WTC11 (cell line): ENCODE measurements at regions not wholly inside any gene's neighbourhood (a gene's known extent, or its start where the extent isn't known, plus 50 kb on each side); places are given as distances from the start of the nearest gene placed in this dataset.

ENCODE experiments used
- ATAC-seq: fragments of 200-7000 bp; cut with Tn5 transposase; 2 replicates; pipeline ENCODE4 v1.10.0; 2021; ENCODE audit warnings: mild to moderate bottlenecking, moderate library complexity
- CTCF ChIA-PET: fragments of 300-600 bp; sonication (Branson Sonifier 250); formaldehyde crosslinking; loops from one replicate; lab custom pipeline; 2021; ENCODE audit warnings: antibody characterized with exemption; lab: Charles Lee
- POLR2A ChIA-PET: fragments of 350-600 bp; sonication (Branson Sonifier 250); formaldehyde crosslinking; loops from one replicate; lab custom pipeline; 2021; ENCODE audit warnings: antibody characterized with exemption; lab: Charles Lee
- DNase-seq: peaks from one replicate; pipeline ENCODE4 v3.0.0; 2021; ENCODE audit warnings: low spot score
- H3K27ac Mint-ChIP-seq: 2 replicates; pipeline ENCODE4 v1.8.0; 2021; ENCODE audit warnings: mixed read lengths
- H3K27me3 Mint-ChIP-seq: 2 replicates; pipeline ENCODE4 v1.8.0; 2021; ENCODE audit warnings: low read depth, mild to moderate bottlenecking, moderate library complexity, mixed read lengths
- H3K36me3 Mint-ChIP-seq: 2 replicates; pipeline ENCODE4 v1.8.0; 2021; ENCODE audit warnings: mixed read lengths
- H3K4me1 Mint-ChIP-seq: 2 replicates; pipeline ENCODE4 v1.8.0; 2022; ENCODE audit warnings: mixed read lengths
- H3K4me3 Mint-ChIP-seq: 2 replicates; pipeline ENCODE4 v1.8.0; 2021; ENCODE audit warnings: mild to moderate bottlenecking, moderate library complexity, mixed read lengths
- H3K9me3 Mint-ChIP-seq: 2 replicates; pipeline ENCODE4 v1.8.0; 2021; ENCODE audit warnings: mixed read lengths
- ELF4 ChIP-seq: sonication (generic); formaldehyde crosslinking; IDR thresholded peaks from 2 replicates; pipeline ENCODE4 v1.8.1; 2022; ENCODE audit warnings: low read depth, mild to moderate bottlenecking, moderate library complexity, missing genetic modification reagents
- EMX1 ChIP-seq: fragments of 250-450 bp; sonication (Bioruptor Pico); IDR thresholded peaks from 2 replicates; pipeline ENCODE4 v1.8.0; 2021; ENCODE audit warnings: mild to moderate bottlenecking
- HMGA2 ChIP-seq: fragments of 250-450 bp; sonication (Bioruptor Pico); IDR thresholded peaks from 2 replicates; pipeline ENCODE4 v1.4.0; 2021; ENCODE audit warnings: mild to moderate bottlenecking, moderate library complexity
- NFYB ChIP-seq: sonication (generic); formaldehyde crosslinking; conservative IDR thresholded peaks from 2 replicates; pipeline ENCODE4 v1.8.0; 2022; ENCODE audit warnings: low read depth, missing genetic modification reagents
- SOX15 ChIP-seq: fragments of 250-450 bp; sonication (Bioruptor Pico); IDR thresholded peaks from 2 replicates; pipeline ENCODE4 v1.9.0; 2021; ENCODE audit warnings: mild to moderate bottlenecking
- SP1 ChIP-seq: sonication (generic); formaldehyde crosslinking; conservative IDR thresholded peaks from 2 replicates; pipeline ENCODE4 v1.8.1; 2022; ENCODE audit warnings: missing genetic modification reagents
- TF ChIP-seq, protein P1 (sequence below): sonication (generic); formaldehyde crosslinking; conservative IDR thresholded peaks from 2 replicates; pipeline ENCODE4 v1.8.1; 2022; ENCODE audit warnings: mild to moderate bottlenecking, missing genetic modification reagents
- TF ChIP-seq, protein P2 (sequence below): fragments of 250-450 bp; sonication (Bioruptor Pico); IDR thresholded peaks from 2 replicates; pipeline ENCODE4 v1.9.0; 2021; ENCODE audit warnings: mild to moderate bottlenecking
- TF ChIP-seq, protein P3 (sequence below): sonication (generic); formaldehyde crosslinking; IDR thresholded peaks from 2 replicates; pipeline ENCODE4 v1.8.0; 2022; ENCODE audit warnings: missing genetic modification reagents
- TF ChIP-seq, protein P4 (sequence below): sonication (generic); formaldehyde crosslinking; IDR thresholded peaks from 2 replicates; pipeline ENCODE4 v1.8.1; 2023; ENCODE audit warnings: mild to moderate bottlenecking, missing genetic modification reagents, moderate library complexity
- TF ChIP-seq, protein P5 (sequence below): sonication (generic); formaldehyde crosslinking; IDR thresholded peaks from 2 replicates; pipeline ENCODE4 v1.8.1; 2022; ENCODE audit warnings: mild to moderate bottlenecking, moderate library complexity, missing genetic modification reagents
- TF ChIP-seq, protein P6 (sequence below): sonication (generic); formaldehyde crosslinking; IDR thresholded peaks from 2 replicates; pipeline ENCODE4 v1.8.1; 2023; ENCODE audit warnings: mild to moderate bottlenecking, moderate library complexity, missing genetic modification reagents
- TF ChIP-seq, protein P7 (sequence below): fragments of 250-450 bp; sonication (Bioruptor Pico); conservative IDR thresholded peaks from 2 replicates; pipeline ENCODE4 v1.9.0; 2021; ENCODE audit warnings: mild to moderate bottlenecking
- TF ChIP-seq, protein P8 (sequence below): fragments of 200-600 bp; IDR thresholded peaks from 2 replicates; pipeline ENCODE4 v1.8.0; 2022; ENCODE audit warnings: antibody characterized with exemption
- TF ChIP-seq, protein P9 (sequence below): sonication (generic); formaldehyde crosslinking; IDR thresholded peaks from 2 replicates; pipeline ENCODE4 v1.8.1; 2022; ENCODE audit warnings: low read depth, mild to moderate bottlenecking, moderate library complexity, missing genetic modification reagents, borderline replicate concordance

DNA sequence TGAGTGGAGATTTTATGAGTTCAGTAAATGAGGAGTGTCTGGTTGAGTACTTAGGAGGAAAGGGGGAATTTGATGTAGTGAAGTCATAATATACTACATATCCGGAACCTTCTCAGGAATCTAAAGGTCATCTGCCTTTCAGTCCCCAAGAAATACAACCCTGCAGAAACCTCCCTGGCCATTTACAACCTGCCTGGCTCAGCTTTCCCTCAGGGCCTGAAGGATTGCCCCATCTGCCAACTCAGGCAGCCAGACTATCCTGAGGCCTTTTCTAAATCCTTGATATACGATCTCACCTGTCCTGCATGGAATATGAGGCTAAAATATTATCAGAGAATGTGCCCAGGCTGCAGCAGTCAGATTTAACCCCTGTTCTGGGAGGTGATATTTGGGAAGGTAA is 165.4 kb upstream of the SPOPL start:
- Mint-ChIP-seq H3K4me3 (no peak overlapping the region), H3K27ac (no peak overlapping the region), H3K4me1 (no peaks in the 10 kb centered on the region), H3K27me3 (no peaks in the 10 kb centered on the region), H3K36me3 (no peaks in the 10 kb centered on the region), H3K9me3 (no peaks in the 10 kb centered on the region)
- POLR2A ChIA-PET = no interaction called here
- no peak for TF ChIP-seq EMX1
- TF ChIP-seq NFYB (CRISPR knock-in tag) = no peak
- DNase-seq (no peak), ATAC-seq (no peak)
- CTCF ChIA-PET = no interaction called here

DNA sequence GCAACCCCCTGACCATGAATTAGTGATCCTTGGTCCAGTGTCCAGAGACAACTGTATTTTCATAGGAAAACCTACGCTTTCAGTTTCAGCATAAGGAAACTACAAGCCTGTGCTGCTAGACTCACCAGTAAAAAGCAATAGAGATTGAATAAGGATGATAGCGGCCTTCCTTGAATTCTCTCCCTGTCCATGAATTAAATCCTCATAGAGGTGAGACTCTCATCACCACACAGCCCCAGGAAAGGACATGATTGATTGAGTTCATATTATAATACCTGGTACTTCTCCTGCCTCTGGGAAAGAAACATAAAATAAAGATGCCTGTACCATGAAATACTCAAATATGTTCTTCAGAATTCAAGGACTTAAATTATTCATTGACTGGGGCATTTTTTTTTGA is 146.3 kb upstream of the SPOPL start:
- H3K27me3 Mint-ChIP-seq = no peaks in the 10 kb centered on the region; the same call in 1 of the 2 replicates
- H3K4me1 Mint-ChIP-seq = peaks cover 18% of the 10 kb centered on the region
- H3K36me3 Mint-ChIP-seq = no peaks in the 10 kb centered on the region
- POLR2A ChIA-PET = no interaction called here
- TF ChIP-seq, protein P1, sequence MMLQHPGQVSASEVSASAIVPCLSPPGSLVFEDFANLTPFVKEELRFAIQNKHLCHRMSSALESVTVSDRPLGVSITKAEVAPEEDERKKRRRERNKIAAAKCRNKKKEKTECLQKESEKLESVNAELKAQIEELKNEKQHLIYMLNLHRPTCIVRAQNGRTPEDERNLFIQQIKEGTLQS = no peak
- TF ChIP-seq EMX1 = no peak
- no peak for TF ChIP-seq SP1 (CRISPR knock-in tag)
- TF ChIP-seq, protein P2, sequence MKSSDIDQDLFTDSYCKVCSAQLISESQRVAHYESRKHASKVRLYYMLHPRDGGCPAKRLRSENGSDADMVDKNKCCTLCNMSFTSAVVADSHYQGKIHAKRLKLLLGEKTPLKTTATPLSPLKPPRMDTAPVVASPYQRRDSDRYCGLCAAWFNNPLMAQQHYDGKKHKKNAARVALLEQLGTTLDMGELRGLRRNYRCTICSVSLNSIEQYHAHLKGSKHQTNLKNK (CRISPR knock-in tag) = no peak
- TF ChIP-seq, protein P3, sequence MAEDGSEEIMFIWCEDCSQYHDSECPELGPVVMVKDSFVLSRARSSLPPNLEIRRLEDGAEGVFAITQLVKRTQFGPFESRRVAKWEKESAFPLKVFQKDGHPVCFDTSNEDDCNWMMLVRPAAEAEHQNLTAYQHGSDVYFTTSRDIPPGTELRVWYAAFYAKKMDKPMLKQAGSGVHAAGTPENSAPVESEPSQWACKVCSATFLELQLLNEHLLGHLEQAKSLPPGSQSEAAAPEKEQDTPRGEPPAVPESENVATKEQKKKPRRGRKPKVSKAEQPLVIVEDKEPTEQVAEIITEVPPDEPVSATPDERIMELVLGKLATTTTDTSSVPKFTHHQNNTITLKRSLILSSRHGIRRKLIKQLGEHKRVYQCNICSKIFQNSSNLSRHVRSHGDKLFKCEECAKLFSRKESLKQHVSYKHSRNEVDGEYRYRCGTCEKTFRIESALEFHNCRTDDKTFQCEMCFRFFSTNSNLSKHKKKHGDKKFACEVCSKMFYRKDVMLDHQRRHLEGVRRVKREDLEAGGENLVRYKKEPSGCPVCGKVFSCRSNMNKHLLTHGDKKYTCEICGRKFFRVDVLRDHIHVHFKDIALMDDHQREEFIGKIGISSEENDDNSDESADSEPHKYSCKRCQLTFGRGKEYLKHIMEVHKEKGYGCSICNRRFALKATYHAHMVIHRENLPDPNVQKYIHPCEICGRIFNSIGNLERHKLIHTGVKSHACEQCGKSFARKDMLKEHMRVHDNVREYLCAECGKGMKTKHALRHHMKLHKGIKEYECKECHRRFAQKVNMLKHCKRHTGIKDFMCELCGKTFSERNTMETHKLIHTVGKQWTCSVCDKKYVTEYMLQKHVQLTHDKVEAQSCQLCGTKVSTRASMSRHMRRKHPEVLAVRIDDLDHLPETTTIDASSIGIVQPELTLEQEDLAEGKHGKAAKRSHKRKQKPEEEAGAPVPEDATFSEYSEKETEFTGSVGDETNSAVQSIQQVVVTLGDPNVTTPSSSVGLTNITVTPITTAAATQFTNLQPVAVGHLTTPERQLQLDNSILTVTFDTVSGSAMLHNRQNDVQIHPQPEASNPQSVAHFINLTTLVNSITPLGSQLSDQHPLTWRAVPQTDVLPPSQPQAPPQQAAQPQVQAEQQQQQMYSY (CRISPR knock-in tag) = no peak
- TF ChIP-seq, protein P4, sequence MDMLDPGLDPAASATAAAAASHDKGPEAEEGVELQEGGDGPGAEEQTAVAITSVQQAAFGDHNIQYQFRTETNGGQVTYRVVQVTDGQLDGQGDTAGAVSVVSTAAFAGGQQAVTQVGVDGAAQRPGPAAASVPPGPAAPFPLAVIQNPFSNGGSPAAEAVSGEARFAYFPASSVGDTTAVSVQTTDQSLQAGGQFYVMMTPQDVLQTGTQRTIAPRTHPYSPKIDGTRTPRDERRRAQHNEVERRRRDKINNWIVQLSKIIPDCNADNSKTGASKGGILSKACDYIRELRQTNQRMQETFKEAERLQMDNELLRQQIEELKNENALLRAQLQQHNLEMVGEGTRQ (CRISPR knock-in tag) = no peak
- TF ChIP-seq, protein P5, sequence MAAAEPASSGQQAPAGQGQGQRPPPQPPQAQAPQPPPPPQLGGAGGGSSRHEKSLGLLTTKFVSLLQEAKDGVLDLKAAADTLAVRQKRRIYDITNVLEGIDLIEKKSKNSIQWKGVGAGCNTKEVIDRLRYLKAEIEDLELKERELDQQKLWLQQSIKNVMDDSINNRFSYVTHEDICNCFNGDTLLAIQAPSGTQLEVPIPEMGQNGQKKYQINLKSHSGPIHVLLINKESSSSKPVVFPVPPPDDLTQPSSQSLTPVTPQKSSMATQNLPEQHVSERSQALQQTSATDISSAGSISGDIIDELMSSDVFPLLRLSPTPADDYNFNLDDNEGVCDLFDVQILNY = no peak
- H3K27ac Mint-ChIP-seq = no peak overlapping the region
- no peaks in the 10 kb centered on the region for H3K9me3 Mint-ChIP-seq
- CTCF ChIA-PET = no interaction called here
- DNase-seq (no peak), ATAC-seq (no peak)
- no peak overlapping the region for H3K4me3 Mint-ChIP-seq

DNA sequence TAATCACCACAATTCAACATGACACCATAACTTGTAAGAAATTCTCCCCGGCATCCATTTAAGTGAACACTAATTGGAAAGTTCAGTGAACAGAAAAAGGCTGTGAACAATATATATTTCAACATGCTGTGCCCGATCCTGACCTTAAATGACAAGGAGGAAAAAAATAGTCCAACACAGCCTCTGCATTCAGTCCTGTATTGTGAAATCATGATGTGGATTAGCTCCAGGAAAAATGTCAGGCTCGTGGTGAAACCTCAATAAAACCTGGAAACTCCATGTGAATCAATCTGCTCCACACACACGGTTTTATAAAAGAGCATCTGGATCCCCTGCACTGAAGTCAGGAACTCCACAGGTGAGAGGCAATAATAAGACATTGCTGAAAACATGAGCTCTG is 145.4 kb upstream of the SPOPL start:
- Mint-ChIP-seq H3K4me1 (peaks cover 20% of the 10 kb centered on the region), H3K27me3 (no peaks in the 10 kb centered on the region; the same call in 1 of the 2 replicates), H3K4me3 (no peak overlapping the region), H3K9me3 (peaks cover under 1% of the 10 kb centered on the region), H3K27ac (no peak overlapping the region), H3K36me3 (no peaks in the 10 kb centered on the region)
- DNase-seq (no peak), ATAC-seq (no peak)
- TF ChIP-seq HMGA2 (CRISPR knock-in tag) = no peak
- POLR2A ChIA-PET = interaction anchor here (1.1 kb wide), 1 partner anchor 392 kb away, joined by 4 read pairs; the partner anchor contains the start of gene HNMT
- CTCF ChIA-PET = no interaction called here

DNA sequence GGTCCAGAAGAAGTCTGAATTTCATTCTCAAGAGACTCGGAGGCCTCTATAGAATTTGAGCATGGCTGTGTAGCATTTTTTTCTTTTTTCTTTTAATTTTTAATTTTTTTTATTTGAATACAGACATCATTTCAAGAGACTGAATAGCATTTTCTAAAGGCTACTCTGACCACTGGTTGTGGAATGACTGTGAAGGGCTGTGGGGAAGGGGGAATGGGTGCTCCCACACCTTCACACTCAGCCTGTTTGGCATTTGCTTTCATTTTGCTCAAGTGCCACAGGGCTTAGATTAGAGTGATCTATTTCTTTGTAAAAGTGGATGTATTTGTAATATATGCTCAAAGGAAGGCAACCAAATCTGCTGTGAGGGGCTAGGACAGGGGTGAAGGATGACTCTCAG is 142.0 kb upstream of the SPOPL start:
- CTCF ChIA-PET = no interaction called here
- peaks cover 4% of the 10 kb centered on the region for H3K9me3 Mint-ChIP-seq
- H3K27ac Mint-ChIP-seq = peak overlapping the region; percentile 14; the same call in 1 of the 2 replicates
- H3K4me1 Mint-ChIP-seq = peaks cover 20% of the 10 kb centered on the region
- no peaks in the 10 kb centered on the region; the same call in 1 of the 2 replicates for H3K27me3 Mint-ChIP-seq
- no peak for DNase-seq
- no peak for ATAC-seq
- H3K4me3 Mint-ChIP-seq = no peak overlapping the region
- POLR2A ChIA-PET = no interaction called here
- no peaks in the 10 kb centered on the region for H3K36me3 Mint-ChIP-seq
- TF ChIP-seq HMGA2 (CRISPR knock-in tag) = no peak
- TF ChIP-seq, protein P6, sequence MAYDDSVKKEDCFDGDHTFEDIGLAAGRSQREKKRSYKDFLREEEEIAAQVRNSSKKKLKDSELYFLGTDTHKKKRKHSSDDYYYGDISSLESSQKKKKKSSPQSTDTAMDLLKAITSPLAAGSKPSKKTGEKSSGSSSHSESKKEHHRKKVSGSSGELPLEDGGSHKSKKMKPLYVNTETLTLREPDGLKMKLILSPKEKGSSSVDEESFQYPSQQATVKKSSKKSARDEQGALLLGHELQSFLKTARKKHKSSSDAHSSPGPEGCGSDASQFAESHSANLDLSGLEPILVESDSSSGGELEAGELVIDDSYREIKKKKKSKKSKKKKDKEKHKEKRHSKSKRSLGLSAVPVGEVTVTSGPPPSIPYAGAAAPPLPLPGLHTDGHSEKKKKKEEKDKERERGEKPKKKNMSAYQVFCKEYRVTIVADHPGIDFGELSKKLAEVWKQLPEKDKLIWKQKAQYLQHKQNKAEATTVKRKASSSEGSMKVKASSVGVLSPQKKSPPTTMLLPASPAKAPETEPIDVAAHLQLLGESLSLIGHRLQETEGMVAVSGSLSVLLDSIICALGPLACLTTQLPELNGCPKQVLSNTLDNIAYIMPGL (CRISPR knock-in tag) = no peak
- TF ChIP-seq, protein P7, sequence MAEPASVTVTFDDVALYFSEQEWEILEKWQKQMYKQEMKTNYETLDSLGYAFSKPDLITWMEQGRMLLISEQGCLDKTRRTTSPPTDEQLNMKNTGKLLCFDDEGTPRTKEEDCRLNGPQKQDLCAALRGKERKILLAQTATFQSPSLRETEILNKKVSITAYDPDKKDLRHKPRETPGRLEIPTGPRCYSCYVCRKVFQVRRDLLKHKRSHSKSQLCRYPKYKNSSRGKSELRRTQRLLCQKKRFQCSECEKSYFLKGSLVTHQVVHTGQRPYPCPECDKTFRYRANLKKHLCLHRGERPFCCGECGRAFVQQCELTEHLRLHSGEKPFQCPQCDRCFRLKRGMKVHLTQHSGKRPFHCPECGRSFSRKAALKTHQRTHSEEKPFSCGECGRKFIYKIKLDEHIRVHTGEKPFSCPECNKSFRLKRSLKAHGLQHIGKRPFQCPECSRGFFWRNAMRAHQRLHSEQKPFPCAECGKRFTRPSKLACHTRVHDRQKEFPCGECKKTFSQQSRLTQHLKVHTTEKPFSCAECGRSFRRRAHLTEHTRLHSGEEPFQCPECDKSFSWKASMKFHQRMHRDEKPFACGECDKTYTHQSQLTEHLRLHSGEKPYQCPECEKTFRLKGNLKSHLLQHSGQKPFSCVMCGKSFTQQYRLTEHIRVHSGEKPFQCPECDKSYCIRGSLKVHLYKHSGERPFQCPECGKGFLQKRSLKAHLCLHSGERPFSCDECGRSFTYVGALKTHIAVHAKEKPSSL = no peak
- TF ChIP-seq, protein P8, sequence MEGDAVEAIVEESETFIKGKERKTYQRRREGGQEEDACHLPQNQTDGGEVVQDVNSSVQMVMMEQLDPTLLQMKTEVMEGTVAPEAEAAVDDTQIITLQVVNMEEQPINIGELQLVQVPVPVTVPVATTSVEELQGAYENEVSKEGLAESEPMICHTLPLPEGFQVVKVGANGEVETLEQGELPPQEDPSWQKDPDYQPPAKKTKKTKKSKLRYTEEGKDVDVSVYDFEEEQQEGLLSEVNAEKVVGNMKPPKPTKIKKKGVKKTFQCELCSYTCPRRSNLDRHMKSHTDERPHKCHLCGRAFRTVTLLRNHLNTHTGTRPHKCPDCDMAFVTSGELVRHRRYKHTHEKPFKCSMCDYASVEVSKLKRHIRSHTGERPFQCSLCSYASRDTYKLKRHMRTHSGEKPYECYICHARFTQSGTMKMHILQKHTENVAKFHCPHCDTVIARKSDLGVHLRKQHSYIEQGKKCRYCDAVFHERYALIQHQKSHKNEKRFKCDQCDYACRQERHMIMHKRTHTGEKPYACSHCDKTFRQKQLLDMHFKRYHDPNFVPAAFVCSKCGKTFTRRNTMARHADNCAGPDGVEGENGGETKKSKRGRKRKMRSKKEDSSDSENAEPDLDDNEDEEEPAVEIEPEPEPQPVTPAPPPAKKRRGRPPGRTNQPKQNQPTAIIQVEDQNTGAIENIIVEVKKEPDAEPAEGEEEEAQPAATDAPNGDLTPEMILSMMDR = no peak
- TF ChIP-seq, protein P9, sequence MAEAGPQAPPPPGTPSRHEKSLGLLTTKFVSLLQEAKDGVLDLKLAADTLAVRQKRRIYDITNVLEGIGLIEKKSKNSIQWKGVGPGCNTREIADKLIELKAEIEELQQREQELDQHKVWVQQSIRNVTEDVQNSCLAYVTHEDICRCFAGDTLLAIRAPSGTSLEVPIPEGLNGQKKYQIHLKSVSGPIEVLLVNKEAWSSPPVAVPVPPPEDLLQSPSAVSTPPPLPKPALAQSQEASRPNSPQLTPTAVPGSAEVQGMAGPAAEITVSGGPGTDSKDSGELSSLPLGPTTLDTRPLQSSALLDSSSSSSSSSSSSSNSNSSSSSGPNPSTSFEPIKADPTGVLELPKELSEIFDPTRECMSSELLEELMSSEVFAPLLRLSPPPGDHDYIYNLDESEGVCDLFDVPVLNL (CRISPR knock-in tag) = no peak
- TF ChIP-seq SOX15 (CRISPR knock-in tag) = no peak
- no peak for TF ChIP-seq ELF4
